ENCODE measurements at regions not wholly inside any gene's neighbourhood (a gene's known extent, or its start where the extent isn't known, plus 50 kb on each side); places are given as distances from the start of the nearest gene placed in this dataset.
"Not testable (repeated sequence)": the region's sequence is repeated elsewhere in the genome, so short reads cannot be mapped to it uniquely, and the experiment has no call there.

- no peak for DNase-seq (ENCODE audit: low read depth in 1 of 2, low spot score in 1 of 2)
- no peak for TF ChIP-seq JUND (IDR thresholded peaks at IDR 0.05; ENCODE audit: low read depth)
- in situ Hi-C loops (cut with HindIII; ENCODE audit: low pct_unique_long_range_greater_than_20kb, low sequenced_read_pairs) = no loop called here
These were observed 166.2 kb upstream of the CDKN3 start for GRCh38 chr14:54230645-54231044.

GRCh38 chr14:54232735-54233134 lies 164.1 kb upstream of the CDKN3 start:
- TF ChIP-seq JUND (IDR thresholded peaks at IDR 0.05; ENCODE audit: low read depth) = no peak
- in situ Hi-C loops (cut with HindIII; ENCODE audit: low pct_unique_long_range_greater_than_20kb, low sequenced_read_pairs) = no loop called here
- no peak for DNase-seq (ENCODE audit: low read depth in 1 of 2, low spot score in 1 of 2)

GRCh38 chr14:54241517-54241916 lies 155.3 kb upstream of the CDKN3 start:
- no peak for TF ChIP-seq JUND (IDR thresholded peaks at IDR 0.05; ENCODE audit: low read depth)

GRCh38 chr14:54251356-54251755 lies 145.5 kb upstream of the CDKN3 start:
- in situ Hi-C loops (cut with HindIII; ENCODE audit: low pct_unique_long_range_greater_than_20kb, low sequenced_read_pairs) = no loop called here
- DNase-seq (ENCODE audit: low read depth in 1 of 2, low spot score in 1 of 2) = peak in 1 of 2 experiments; percentile 92
- TF ChIP-seq JUND (IDR thresholded peaks at IDR 0.05; ENCODE audit: low read depth) = no peak

More at GRCh38 chr14:54241517-54241916, 155.3 kb upstream of the CDKN3 start:
- no peak for DNase-seq (ENCODE audit: low read depth in 1 of 2, low spot score in 1 of 2)
- in situ Hi-C loops (cut with HindIII; ENCODE audit: low pct_unique_long_range_greater_than_20kb, low sequenced_read_pairs) = no loop called here

- no peak; the same call in 1 of the 2 replicates for TF ChIP-seq JUND (IDR thresholded peaks at IDR 0.05; ENCODE audit: low read depth)
- in situ Hi-C loops (cut with HindIII; ENCODE audit: low pct_unique_long_range_greater_than_20kb, low sequenced_read_pairs) = no loop called here
- peak in 1 of 2 experiments; percentile 94 for DNase-seq (ENCODE audit: low read depth in 1 of 2, low spot score in 1 of 2)
These were observed 144.6 kb upstream of the CDKN3 start for GRCh38 chr14:54252072-54252730.

- in situ Hi-C loops (cut with HindIII; ENCODE audit: low pct_unique_long_range_greater_than_20kb, low sequenced_read_pairs) = no loop called here
- peak in 1 of 2 experiments; percentile 40 for DNase-seq (ENCODE audit: low read depth in 1 of 2, low spot score in 1 of 2)
- no peak for TF ChIP-seq JUND (IDR thresholded peaks at IDR 0.05; ENCODE audit: low read depth)
These were observed 143.4 kb upstream of the CDKN3 start for GRCh38 chr14:54253195-54253947.

GRCh38 chr14:54256156-54256555 lies 140.7 kb upstream of the CDKN3 start:
- in situ Hi-C loops (cut with HindIII; ENCODE audit: low pct_unique_long_range_greater_than_20kb, low sequenced_read_pairs) = no loop called here

GRCh38 chr14:54257424-54257823 lies 139.4 kb upstream of the CDKN3 start:
- in situ Hi-C loops (cut with HindIII; ENCODE audit: low pct_unique_long_range_greater_than_20kb, low sequenced_read_pairs) = no loop called here
- TF ChIP-seq JUND (IDR thresholded peaks at IDR 0.05; ENCODE audit: low read depth) = no peak
- no peak for DNase-seq (ENCODE audit: low read depth in 1 of 2, low spot score in 1 of 2)

More at GRCh38 chr14:54256156-54256555, 140.7 kb upstream of the CDKN3 start:
- TF ChIP-seq JUND (IDR thresholded peaks at IDR 0.05; ENCODE audit: low read depth) = no peak
- no peak for DNase-seq (ENCODE audit: low read depth in 1 of 2, low spot score in 1 of 2)

- TF ChIP-seq JUND (IDR thresholded peaks at IDR 0.05; ENCODE audit: low read depth) = no peak
- DNase-seq (ENCODE audit: low read depth in 1 of 2, low spot score in 1 of 2) = peak in 1 of 2 experiments; percentile 58
These were observed 138.4 kb upstream of the CDKN3 start for GRCh38 chr14:54258382-54258781.

GRCh38 chr14:54259821-54260220 lies 137.0 kb upstream of the CDKN3 start:
- no peak for DNase-seq (ENCODE audit: low read depth in 1 of 2, low spot score in 1 of 2)
- no peak for TF ChIP-seq JUND (IDR thresholded peaks at IDR 0.05; ENCODE audit: low read depth)
- in situ Hi-C loops (cut with HindIII; ENCODE audit: low pct_unique_long_range_greater_than_20kb, low sequenced_read_pairs) = no loop called here

More at GRCh38 chr14:54258382-54258781, 138.4 kb upstream of the CDKN3 start:
- in situ Hi-C loops (cut with HindIII; ENCODE audit: low pct_unique_long_range_greater_than_20kb, low sequenced_read_pairs) = no loop called here

- no peak for DNase-seq (ENCODE audit: low read depth in 1 of 2, low spot score in 1 of 2)
- in situ Hi-C loops (cut with HindIII; ENCODE audit: low pct_unique_long_range_greater_than_20kb, low sequenced_read_pairs) = no loop called here
- TF ChIP-seq JUND (IDR thresholded peaks at IDR 0.05; ENCODE audit: low read depth) = no peak
These were observed 135.5 kb upstream of the CDKN3 start for GRCh38 chr14:54261283-54261682.

- DNase-seq (ENCODE audit: low read depth in 1 of 2, low spot score in 1 of 2); in situ Hi-C loops (cut with HindIII; ENCODE audit: low pct_unique_long_range_greater_than_20kb, low sequenced_read_pairs): not testable (repeated sequence)
These were observed 130.2 kb upstream of the CDKN3 start for GRCh38 chr14:54266616-54267015.

GRCh38 chr14:54267172-54267571 lies 129.6 kb upstream of the CDKN3 start:
- no peak for TF ChIP-seq JUND (IDR thresholded peaks at IDR 0.05; ENCODE audit: low read depth)
- no peak for DNase-seq (ENCODE audit: low read depth in 1 of 2, low spot score in 1 of 2)
- in situ Hi-C loops (cut with HindIII; ENCODE audit: low pct_unique_long_range_greater_than_20kb, low sequenced_read_pairs) = no loop called here

Measured in T47D (cell line).